ENCODE measurements at regions not wholly inside any gene's neighbourhood (a gene's known extent, or its start where the extent isn't known, plus 50 kb on each side); places are given as distances from the start of the nearest gene placed in this dataset.

DNA sequence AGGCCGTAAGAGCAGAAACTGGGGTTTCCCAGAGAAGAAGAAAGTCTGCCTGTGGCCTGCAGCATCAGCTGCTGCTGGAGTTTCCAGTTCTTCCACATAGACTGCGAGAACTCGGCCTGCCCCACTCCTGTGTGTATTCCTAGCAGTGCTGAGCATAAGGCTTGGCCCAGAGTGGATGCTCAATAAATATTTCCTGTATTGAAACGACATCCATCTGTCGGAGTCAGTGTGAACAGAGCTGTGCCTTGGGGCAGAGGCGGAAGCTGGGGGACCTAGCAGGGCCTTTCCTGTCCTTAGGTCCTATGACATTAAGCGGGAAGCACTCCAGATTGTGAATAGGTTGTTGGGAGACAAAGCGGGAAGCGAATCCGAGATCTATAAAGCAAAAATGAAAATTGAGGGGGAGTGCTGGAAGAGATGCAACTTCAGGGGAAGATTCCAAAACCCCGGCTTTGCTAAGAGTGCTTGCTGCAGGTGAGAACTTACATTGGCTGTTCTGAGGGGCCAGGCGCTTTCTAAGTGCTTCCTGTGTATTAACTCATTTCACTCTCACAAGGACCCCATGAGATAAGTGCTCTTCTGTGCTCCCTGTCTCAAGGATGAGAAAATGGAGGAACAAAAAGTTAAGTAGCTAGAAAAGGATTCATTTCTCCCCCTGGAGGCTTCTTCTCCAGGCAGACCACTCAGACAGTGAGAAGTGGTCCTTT, 76.1 kb upstream of the CXCL14 start:
- H3K4me3 ChIP-seq (ENCODE audit: low read depth in 1 of 3, low read length in 3 of 3): no peak overlapping the region
- no peak overlapping the region for H3K9ac ChIP-seq (ENCODE audit: low read depth in 1 of 2, low read length in 2 of 2)
- H3K4me1 ChIP-seq (ENCODE audit: control insufficient read depth in 4 of 4, insufficient read depth in 4 of 4, low read length in 3 of 4): no peaks in the 10 kb centered on the region
- H3K27me3 ChIP-seq (ENCODE audit: control insufficient read depth in 4 of 4, insufficient read depth in 4 of 4, low read length in 3 of 4): peaks cover 0 to 4% (median 0%) of the 10 kb centered on the region in 4 donors
- H3K27ac ChIP-seq (ENCODE audit: low read depth in 1 of 2, low read length in 2 of 2): no peak overlapping the region
- TF ChIP-seq, protein P1, sequence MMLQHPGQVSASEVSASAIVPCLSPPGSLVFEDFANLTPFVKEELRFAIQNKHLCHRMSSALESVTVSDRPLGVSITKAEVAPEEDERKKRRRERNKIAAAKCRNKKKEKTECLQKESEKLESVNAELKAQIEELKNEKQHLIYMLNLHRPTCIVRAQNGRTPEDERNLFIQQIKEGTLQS (IDR thresholded peaks at IDR 0.05): no peak
- TF ChIP-seq EGR1 (IDR thresholded peaks at IDR 0.05; ENCODE audit: low read depth in 2 of 2) (no peak), HNF4G (IDR thresholded peaks at IDR 0.05) (no peak), FOXA2 (IDR thresholded peaks at IDR 0.05) (no peak), RAD21 (IDR thresholded peaks at IDR 0.05) (no peak), JUND (IDR thresholded peaks at IDR 0.05) (no peak), GABPA (IDR thresholded peaks at IDR 0.05 in 1 of 2, conservative IDR thresholded peaks at IDR 0.05 in 1 of 2) (no peak), HNF4A (conservative IDR thresholded peaks at IDR 0.05) (no peak), FOXA1 (IDR thresholded peaks at IDR 0.05) (no peak), TAF1 (conservative IDR thresholded peaks at IDR 0.05) (no peak), NR2F2 (IDR thresholded peaks at IDR 0.05) (no peak), RXRA (IDR thresholded peaks at IDR 0.05) (no peak), SP1 (IDR thresholded peaks at IDR 0.05) (no peak)
- TF ChIP-seq, protein P2, sequence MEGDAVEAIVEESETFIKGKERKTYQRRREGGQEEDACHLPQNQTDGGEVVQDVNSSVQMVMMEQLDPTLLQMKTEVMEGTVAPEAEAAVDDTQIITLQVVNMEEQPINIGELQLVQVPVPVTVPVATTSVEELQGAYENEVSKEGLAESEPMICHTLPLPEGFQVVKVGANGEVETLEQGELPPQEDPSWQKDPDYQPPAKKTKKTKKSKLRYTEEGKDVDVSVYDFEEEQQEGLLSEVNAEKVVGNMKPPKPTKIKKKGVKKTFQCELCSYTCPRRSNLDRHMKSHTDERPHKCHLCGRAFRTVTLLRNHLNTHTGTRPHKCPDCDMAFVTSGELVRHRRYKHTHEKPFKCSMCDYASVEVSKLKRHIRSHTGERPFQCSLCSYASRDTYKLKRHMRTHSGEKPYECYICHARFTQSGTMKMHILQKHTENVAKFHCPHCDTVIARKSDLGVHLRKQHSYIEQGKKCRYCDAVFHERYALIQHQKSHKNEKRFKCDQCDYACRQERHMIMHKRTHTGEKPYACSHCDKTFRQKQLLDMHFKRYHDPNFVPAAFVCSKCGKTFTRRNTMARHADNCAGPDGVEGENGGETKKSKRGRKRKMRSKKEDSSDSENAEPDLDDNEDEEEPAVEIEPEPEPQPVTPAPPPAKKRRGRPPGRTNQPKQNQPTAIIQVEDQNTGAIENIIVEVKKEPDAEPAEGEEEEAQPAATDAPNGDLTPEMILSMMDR (IDR thresholded peaks at IDR 0.05; ENCODE audit: low read depth, low read length, missing input control): no peak
- TF ChIP-seq, protein P3, sequence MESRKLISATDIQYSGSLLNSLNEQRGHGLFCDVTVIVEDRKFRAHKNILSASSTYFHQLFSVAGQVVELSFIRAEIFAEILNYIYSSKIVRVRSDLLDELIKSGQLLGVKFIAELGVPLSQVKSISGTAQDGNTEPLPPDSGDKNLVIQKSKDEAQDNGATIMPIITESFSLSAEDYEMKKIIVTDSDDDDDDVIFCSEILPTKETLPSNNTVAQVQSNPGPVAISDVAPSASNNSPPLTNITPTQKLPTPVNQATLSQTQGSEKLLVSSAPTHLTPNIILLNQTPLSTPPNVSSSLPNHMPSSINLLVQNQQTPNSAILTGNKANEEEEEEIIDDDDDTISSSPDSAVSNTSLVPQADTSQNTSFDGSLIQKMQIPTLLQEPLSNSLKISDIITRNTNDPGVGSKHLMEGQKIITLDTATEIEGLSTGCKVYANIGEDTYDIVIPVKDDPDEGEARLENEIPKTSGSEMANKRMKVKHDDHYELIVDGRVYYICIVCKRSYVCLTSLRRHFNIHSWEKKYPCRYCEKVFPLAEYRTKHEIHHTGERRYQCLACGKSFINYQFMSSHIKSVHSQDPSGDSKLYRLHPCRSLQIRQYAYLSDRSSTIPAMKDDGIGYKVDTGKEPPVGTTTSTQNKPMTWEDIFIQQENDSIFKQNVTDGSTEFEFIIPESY (IDR thresholded peaks at IDR 0.05): no peak
- TF ChIP-seq, protein P4, sequence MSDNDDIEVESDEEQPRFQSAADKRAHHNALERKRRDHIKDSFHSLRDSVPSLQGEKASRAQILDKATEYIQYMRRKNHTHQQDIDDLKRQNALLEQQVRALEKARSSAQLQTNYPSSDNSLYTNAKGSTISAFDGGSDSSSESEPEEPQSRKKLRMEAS (IDR thresholded peaks at IDR 0.05): no peak
- TF ChIP-seq, protein P5, sequence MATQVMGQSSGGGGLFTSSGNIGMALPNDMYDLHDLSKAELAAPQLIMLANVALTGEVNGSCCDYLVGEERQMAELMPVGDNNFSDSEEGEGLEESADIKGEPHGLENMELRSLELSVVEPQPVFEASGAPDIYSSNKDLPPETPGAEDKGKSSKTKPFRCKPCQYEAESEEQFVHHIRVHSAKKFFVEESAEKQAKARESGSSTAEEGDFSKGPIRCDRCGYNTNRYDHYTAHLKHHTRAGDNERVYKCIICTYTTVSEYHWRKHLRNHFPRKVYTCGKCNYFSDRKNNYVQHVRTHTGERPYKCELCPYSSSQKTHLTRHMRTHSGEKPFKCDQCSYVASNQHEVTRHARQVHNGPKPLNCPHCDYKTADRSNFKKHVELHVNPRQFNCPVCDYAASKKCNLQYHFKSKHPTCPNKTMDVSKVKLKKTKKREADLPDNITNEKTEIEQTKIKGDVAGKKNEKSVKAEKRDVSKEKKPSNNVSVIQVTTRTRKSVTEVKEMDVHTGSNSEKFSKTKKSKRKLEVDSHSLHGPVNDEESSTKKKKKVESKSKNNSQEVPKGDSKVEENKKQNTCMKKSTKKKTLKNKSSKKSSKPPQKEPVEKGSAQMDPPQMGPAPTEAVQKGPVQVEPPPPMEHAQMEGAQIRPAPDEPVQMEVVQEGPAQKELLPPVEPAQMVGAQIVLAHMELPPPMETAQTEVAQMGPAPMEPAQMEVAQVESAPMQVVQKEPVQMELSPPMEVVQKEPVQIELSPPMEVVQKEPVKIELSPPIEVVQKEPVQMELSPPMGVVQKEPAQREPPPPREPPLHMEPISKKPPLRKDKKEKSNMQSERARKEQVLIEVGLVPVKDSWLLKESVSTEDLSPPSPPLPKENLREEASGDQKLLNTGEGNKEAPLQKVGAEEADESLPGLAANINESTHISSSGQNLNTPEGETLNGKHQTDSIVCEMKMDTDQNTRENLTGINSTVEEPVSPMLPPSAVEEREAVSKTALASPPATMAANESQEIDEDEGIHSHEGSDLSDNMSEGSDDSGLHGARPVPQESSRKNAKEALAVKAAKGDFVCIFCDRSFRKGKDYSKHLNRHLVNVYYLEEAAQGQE (IDR thresholded peaks at IDR 0.05): no peak
- WGBS: 88% methylated on average over 12 of the region's 12 CpGs
- DNase-seq (ENCODE audit: low spot score): no peak
- H3K9me3 ChIP-seq (ENCODE audit: control insufficient read depth in 4 of 4, low read length in 3 of 4): peaks cover 0 to 9% (median 0%) of the 10 kb centered on the region in 4 donors
- H3K36me3 ChIP-seq (ENCODE audit: control insufficient read depth in 4 of 4, insufficient read depth in 3 of 4, low read depth in 1 of 4, low read length in 3 of 4): no peaks in the 10 kb centered on the region

All from liver (tissue), 8 donors.